Esophagus squamous epithelium (tissue), 5 donors: ENCODE measurements at regions not wholly inside any gene's neighbourhood (a gene's known extent, or its start where the extent isn't known, plus 50 kb on each side); places are given as distances from the start of the nearest gene placed in this dataset.

Source experiments
- DNase-seq: peaks from one replicate; lab custom pipeline; 2025; lab: John Stamatoyannopoulos, UW
- H3K27ac ChIP-seq, 4 donors: fragments of 200-600 bp; sonication (generic); one replicate each; pipeline ENCODE4 v1.5.1; 2016 to 2019; ENCODE audit warnings: mild to moderate bottlenecking in 1 of 4
- H3K27me3 ChIP-seq, 4 donors: fragments of 200-600 bp; sonication (generic); 1 replicate in 3 of 4; 2 replicates in 1 of 4; pipeline versions ENCODE4 v1.5.1 to v1.6.0; 2017 to 2021; ENCODE audit warnings: antibody characterized with exemption in 1 of 4
- H3K36me3 ChIP-seq, 3 donors: fragments of 200-600 bp; sonication (generic); one replicate each; pipeline ENCODE4 v1.5.1; 2016 to 2019
- H3K4me1 ChIP-seq, 3 donors: fragments of 200-600 bp; sonication (generic); one replicate each; pipeline ENCODE4 v1.5.1; 2017 to 2019
- H3K4me3 ChIP-seq, 4 donors: fragments of 200-600 bp; sonication (generic); 1 replicate in 3 of 4; 2 replicates in 1 of 4; pipeline ENCODE4 v1.5.1; 2016 to 2019; ENCODE audit warnings: mild to moderate bottlenecking in 2 of 4, moderate library complexity in 1 of 4
- H3K9me3 ChIP-seq, 3 donors: fragments of 200-600 bp; sonication (generic); one replicate each; pipeline ENCODE4 v1.5.1; 2016 to 2019
- POLR2A ChIP-seq, 4 donors: fragments of 450-650 bp; IDR thresholded peaks; one replicate each; pipeline ENCODE4 v1.6.1; 2017; ENCODE audit warnings: antibody characterized with exemption in 4 of 4, mild to moderate bottlenecking in 4 of 4, moderate library complexity in 3 of 4
- WGBS, 2 donors: methylation state at CpG; one replicate each; pipeline ENCODE4 v1.1.5; 2018; 5-methylcytosine and 5-hydroxymethylcytosine counted together
- intact Hi-C: fragments of 100-400 bp; cut with DNase I; formaldehyde crosslinking; loops from one replicate; pipeline ENCODE4 v1.15.0; 2022
- TF ChIP-seq, protein P1 (sequence below), 6 experiments: fragments of 450-650 bp in 4 of 6; fragments of 200-600 bp in 2 of 6; sonication (generic) in 2 of 6; IDR thresholded peaks; one replicate each; pipeline ENCODE4 v1.5.1; 2016 to 2019; ENCODE audit warnings: antibody characterized with exemption in 6 of 6, mild to moderate bottlenecking in 4 of 6, moderate library complexity in 4 of 6
- donor health status: DM: yes; HTN: yes; CAD: no.

DNA sequence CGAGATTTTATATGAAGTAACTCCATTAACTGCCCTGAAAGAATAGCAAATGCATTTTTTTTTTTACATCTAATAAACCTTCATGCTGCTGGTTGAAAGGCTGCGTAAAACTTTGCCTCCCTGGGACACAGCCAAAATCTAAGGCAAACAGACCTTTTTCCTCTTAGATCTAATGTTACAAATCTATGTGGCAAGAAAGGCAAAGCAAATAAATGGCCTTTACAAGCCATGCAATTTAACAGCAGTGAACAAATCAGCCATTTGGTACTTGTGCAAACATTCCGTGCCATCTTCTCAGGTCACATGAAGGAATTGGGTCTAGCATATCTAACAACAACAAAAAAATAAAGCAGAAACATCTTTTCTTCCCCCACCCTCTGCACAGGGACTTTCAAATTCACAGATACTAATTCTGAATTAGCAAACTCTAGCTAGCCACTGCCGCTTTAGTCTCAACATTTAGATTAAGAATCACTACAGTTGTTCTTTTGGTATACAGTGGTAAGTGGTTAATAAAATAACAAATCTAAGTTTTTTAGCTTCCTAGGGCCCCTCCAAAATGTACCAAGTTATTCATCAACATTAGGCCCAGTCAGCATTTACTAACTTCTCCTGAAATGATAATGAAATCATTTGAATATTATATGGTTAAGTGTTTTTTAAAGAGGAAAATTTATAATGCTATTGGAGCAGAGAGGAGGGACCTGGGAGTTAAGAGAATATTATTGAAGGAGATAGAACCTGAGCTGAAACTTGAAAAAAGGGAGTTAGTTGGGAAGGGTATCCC lies 593.8 kb downstream of the SMARCA1 start:
- Histone ChIP-seq H3K4me1 (no peaks in the 10 kb centered on the region), H3K36me3 (no peaks in the 10 kb centered on the region), H3K9me3 (no peaks in the 10 kb centered on the region), H3K27ac (no peak overlapping the region), H3K4me3 (no peak overlapping the region), H3K27me3 (no peaks in the 10 kb centered on the region)
- 42 to 75% methylated on average over 4 of the region's 4 CpGs for WGBS, 2 donors
- intact Hi-C loops = no loop called here
- no peak for DNase-seq
- TF ChIP-seq POLR2A (IDR thresholded peaks at IDR 0.05) = no peak
- TF ChIP-seq, protein P1, sequence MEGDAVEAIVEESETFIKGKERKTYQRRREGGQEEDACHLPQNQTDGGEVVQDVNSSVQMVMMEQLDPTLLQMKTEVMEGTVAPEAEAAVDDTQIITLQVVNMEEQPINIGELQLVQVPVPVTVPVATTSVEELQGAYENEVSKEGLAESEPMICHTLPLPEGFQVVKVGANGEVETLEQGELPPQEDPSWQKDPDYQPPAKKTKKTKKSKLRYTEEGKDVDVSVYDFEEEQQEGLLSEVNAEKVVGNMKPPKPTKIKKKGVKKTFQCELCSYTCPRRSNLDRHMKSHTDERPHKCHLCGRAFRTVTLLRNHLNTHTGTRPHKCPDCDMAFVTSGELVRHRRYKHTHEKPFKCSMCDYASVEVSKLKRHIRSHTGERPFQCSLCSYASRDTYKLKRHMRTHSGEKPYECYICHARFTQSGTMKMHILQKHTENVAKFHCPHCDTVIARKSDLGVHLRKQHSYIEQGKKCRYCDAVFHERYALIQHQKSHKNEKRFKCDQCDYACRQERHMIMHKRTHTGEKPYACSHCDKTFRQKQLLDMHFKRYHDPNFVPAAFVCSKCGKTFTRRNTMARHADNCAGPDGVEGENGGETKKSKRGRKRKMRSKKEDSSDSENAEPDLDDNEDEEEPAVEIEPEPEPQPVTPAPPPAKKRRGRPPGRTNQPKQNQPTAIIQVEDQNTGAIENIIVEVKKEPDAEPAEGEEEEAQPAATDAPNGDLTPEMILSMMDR (IDR thresholded peaks at IDR 0.05) = no peak

DNA sequence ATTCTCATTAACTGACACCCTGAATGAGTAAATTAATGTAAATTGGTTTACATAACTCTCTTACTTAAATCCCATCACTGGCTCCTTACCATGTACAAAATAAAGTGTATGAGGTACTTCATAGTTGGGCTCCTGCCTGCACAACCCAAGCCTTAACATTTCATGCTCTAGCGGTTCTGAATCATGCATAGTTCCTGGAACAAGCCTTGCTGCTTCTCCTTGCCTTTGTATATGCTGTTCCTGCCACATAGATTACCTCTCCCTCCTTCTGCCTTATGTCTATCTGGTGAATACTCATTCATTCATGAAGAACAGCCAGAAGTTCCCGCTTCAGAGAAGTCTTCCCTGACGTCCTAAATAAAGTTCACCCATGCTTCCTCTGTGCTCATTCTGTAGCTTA lies 594.7 kb downstream of the SMARCA1 start:
- Histone ChIP-seq H3K4me1 (no peaks in the 10 kb centered on the region), H3K4me3 (no peak overlapping the region), H3K27me3 (no peaks in the 10 kb centered on the region), H3K36me3 (no peaks in the 10 kb centered on the region), H3K9me3 (no peaks in the 10 kb centered on the region), H3K27ac (no peak overlapping the region)
- WGBS, 2 donors = 14 to 21% methylated on average over 2 of the region's 3 CpGs
- intact Hi-C loops = no loop called here
- TF ChIP-seq POLR2A (IDR thresholded peaks at IDR 0.05) = no peak
- TF ChIP-seq, protein P1 (IDR thresholded peaks at IDR 0.05) = no peak
- no peak for DNase-seq

DNA sequence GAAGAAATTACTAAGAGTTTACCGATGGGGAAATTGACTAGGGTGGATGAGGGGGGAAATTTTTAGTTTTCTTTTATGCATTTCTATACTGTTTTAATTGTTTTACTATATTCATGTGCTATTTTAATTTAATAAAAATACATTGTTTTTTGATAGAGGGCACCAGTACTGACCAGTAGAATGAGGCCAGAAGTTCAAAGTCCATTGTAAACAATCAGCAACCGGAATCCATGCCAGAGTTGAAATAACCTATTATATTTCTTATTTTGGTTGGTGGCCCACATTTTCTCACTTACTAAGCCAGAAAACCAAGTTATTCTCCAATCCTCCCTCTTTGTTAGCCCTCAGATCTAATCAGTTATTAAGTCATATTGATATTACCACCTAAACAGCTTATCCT lies 595.9 kb downstream of the SMARCA1 start:
- DNase-seq = no peak
- Histone ChIP-seq H3K27ac (no peak overlapping the region), H3K36me3 (no peaks in the 10 kb centered on the region), H3K4me1 (no peaks in the 10 kb centered on the region), H3K27me3 (no peaks in the 10 kb centered on the region), H3K4me3 (no peak overlapping the region), H3K9me3 (no peaks in the 10 kb centered on the region)
- intact Hi-C loops = no loop called here
- WGBS, 2 donors = 85 to 86% methylated on average over 2 of the region's 2 CpGs
- TF ChIP-seq, protein P1 (IDR thresholded peaks at IDR 0.05) = no peak
- TF ChIP-seq POLR2A (IDR thresholded peaks at IDR 0.05) = no peak

DNA sequence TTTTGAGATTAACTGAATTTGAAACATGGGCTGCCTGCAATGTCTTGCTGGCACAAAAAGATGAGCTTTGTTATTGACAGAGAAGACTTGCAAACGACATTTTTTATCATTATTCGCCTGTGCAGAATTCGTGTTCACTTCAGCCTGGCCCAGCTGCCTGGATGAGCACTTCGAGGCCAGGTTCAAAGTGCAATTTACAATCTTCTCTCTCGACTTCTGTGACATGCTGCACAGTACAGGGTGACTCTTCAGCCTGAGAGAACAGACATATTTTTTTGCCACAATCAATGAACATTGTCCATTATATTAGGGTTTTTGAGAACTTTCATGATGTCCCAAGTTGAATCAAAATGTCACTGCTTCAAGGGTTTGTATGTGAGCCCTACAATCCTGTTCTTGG lies 616.5 kb downstream of the SMARCA1 start:
- WGBS, 2 donors = 48 to 63% methylated on average over 5 of the region's 5 CpGs
- Histone ChIP-seq H3K27me3 (no peaks in the 10 kb centered on the region), H3K4me3 (no peak overlapping the region), H3K36me3 (no peaks in the 10 kb centered on the region), H3K27ac (no peak overlapping the region), H3K4me1 (no peaks in the 10 kb centered on the region), H3K9me3 (no peaks in the 10 kb centered on the region)
- intact Hi-C loops = no loop called here
- no peak for TF ChIP-seq POLR2A (IDR thresholded peaks at IDR 0.05)
- TF ChIP-seq, protein P1 (IDR thresholded peaks at IDR 0.05) = no peak
- DNase-seq = no peak

DNA sequence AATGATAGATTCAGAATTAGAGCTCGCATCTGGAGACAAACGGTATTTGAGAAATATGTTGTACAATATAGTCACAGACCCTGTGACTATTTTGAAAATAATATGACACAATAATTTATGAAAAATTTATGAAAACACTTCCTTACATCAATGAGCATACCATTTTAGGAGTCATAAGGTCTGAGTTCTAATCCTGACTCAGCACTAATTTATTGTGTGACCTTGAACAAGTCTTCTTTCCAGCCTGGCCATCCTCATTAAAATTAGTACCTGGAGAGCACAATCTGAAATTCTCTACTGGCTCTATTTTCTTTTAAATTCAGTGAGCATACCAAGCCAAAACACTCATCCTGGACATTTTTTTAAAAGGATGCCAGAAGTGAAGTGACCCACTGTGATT lies 622.3 kb downstream of the SMARCA1 start:
- no peaks in the 10 kb centered on the region for H3K27me3 ChIP-seq
- no peak overlapping the region for H3K27ac ChIP-seq
- TF ChIP-seq POLR2A (IDR thresholded peaks at IDR 0.05) = no peak
- TF ChIP-seq, protein P1 (IDR thresholded peaks at IDR 0.05) = no peak
- no peaks in the 10 kb centered on the region for H3K4me1 ChIP-seq
- 91 to 93% methylated on average over 2 of the region's 2 CpGs for WGBS, 2 donors
- intact Hi-C loops = no loop called here
- H3K4me3 ChIP-seq = no peak overlapping the region
- DNase-seq = no peak
- no peaks in the 10 kb centered on the region for H3K9me3 ChIP-seq
- H3K36me3 ChIP-seq = no peaks in the 10 kb centered on the region
